ENCODE measurements at regions not wholly inside any gene's neighbourhood (a gene's known extent, or its start where the extent isn't known, plus 50 kb on each side); places are given as distances from the start of the nearest gene placed in this dataset.

DNA sequence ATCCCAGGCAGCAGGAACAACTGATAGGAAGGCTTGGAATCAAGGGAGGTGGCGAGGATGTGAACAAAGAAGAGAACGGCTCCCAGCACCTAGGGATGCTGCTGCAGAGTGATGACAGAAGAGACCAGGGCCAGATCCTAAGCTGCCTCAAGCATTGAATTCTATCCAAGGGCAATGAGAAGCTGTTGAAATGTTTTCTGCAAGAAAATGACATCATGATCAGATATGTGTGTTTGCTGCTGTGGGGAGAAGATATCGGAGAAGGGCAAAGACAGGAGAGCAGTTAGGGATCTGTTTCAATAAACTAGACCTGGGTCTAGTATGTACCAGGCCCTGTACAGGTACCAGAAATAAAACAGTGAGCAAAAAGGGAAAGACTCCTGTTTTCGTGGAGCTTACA, 194.7 kb upstream of the RAB4A start:
- Histone ChIP-seq H3K9me3 (ENCODE audit: low read depth) (peaks cover 2% of the 10 kb centered on the region), H3K27me3 (no peaks in the 10 kb centered on the region), H3K27ac (no peak overlapping the region), H3K4me2 (no peak overlapping the region), H3K36me3 (replicated peaks; ENCODE audit: insufficient read depth, low read depth) (no peaks in the 10 kb centered on the region), H3K4me1 (ENCODE audit: insufficient read depth) (peaks cover 7% of the 10 kb centered on the region), H3K79me2 (no peaks in the 10 kb centered on the region), H3K4me3 (no peak overlapping the region), H2AFZ (no peak overlapping the region), H3K9me2 (replicated peaks; ENCODE audit: insufficient read depth) (no peaks in the 10 kb centered on the region), H4K20me1 (ENCODE audit: insufficient read depth, poor library complexity, severe bottlenecking) (no peaks in the 10 kb centered on the region)
- WGBS (ENCODE audit: low lambda C conversion rate, missing lambda C conversion rate): 84% methylated on average over 4 of the region's 4 CpGs
- no peak for DNase-seq (ENCODE audit: low spot score)
- TF ChIP-seq EZH2 (IDR thresholded peaks at IDR 0.05; ENCODE audit: borderline replicate concordance): no peak

DNA sequence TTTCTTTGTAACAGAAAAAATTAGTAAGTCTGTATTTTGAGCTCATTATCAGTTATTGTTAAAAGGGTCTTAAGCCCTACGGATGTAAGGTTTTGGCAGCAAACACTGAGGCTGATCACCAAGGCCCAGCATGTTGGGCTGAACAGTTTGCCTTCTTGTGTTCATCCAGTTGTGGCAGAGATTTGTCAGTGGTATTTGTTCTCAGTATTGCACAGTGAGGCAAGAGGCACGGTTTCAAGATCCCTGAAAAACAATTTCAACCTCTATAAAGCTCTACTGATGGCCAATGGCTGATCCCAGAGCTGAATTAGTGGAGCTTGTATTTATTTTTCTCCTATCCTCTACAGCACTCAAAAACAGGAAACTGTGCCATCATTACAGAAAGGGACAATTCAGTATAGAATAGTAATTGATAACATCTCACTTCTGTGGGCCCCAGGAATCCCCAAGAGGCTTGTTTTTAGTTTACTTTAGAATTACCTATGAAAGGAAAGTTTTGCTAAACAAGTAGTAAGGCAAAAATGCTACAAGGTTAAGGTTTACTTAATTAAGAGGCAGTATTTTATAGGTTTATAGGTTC, 191.8 kb upstream of the RAB4A start:
- no peak overlapping the region for H3K4me2 ChIP-seq
- H3K9me3 ChIP-seq (ENCODE audit: low read depth): peaks cover 6% of the 10 kb centered on the region
- peaks cover 7% of the 10 kb centered on the region for H3K4me1 ChIP-seq (ENCODE audit: insufficient read depth)
- no peak overlapping the region for H2AFZ ChIP-seq
- H3K27ac ChIP-seq: no peak overlapping the region
- 73% methylated on average over 2 of the region's 2 CpGs for WGBS (ENCODE audit: low lambda C conversion rate, missing lambda C conversion rate)
- TF ChIP-seq EZH2 (IDR thresholded peaks at IDR 0.05; ENCODE audit: borderline replicate concordance): no peak
- H3K27me3 ChIP-seq: no peaks in the 10 kb centered on the region
- no peaks in the 10 kb centered on the region for H3K36me3 ChIP-seq (replicated peaks; ENCODE audit: insufficient read depth, low read depth)
- no peak overlapping the region for H3K4me3 ChIP-seq
- no peaks in the 10 kb centered on the region for H3K9me2 ChIP-seq (replicated peaks; ENCODE audit: insufficient read depth)
- H3K79me2 ChIP-seq: no peaks in the 10 kb centered on the region
- DNase-seq (ENCODE audit: low spot score): no peak
- H4K20me1 ChIP-seq (ENCODE audit: insufficient read depth, poor library complexity, severe bottlenecking): no peaks in the 10 kb centered on the region

DNA sequence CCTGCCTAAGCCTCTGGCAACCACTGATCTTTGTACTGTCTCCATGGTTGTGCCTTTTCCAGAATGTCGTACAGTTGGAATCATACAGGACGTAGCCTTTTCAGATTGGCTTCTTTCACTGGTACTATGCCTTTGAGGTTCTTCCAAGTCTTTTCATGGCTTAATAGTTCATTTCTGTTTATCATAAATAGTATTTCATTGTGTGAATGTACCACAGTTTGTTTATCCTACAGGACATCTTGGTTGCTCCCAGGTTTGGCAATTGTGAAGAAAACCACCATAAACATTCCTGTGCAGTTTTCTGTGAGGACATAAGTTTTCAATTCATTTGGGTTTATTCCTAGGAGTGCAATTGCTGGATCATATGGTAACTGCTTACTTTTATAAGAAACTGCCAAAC, 190.6 kb upstream of the RAB4A start:
- TF ChIP-seq, protein P1, sequence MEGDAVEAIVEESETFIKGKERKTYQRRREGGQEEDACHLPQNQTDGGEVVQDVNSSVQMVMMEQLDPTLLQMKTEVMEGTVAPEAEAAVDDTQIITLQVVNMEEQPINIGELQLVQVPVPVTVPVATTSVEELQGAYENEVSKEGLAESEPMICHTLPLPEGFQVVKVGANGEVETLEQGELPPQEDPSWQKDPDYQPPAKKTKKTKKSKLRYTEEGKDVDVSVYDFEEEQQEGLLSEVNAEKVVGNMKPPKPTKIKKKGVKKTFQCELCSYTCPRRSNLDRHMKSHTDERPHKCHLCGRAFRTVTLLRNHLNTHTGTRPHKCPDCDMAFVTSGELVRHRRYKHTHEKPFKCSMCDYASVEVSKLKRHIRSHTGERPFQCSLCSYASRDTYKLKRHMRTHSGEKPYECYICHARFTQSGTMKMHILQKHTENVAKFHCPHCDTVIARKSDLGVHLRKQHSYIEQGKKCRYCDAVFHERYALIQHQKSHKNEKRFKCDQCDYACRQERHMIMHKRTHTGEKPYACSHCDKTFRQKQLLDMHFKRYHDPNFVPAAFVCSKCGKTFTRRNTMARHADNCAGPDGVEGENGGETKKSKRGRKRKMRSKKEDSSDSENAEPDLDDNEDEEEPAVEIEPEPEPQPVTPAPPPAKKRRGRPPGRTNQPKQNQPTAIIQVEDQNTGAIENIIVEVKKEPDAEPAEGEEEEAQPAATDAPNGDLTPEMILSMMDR (IDR thresholded peaks at IDR 0.05; ENCODE audit: poor library complexity): no peak
- TF ChIP-seq EZH2phosphoT487 (IDR thresholded peaks at IDR 0.05; ENCODE audit: low read depth, severe bottlenecking, unreplicated experiment): no peak
- TF ChIP-seq EZH2 (IDR thresholded peaks at IDR 0.05; ENCODE audit: borderline replicate concordance): no peak
- Histone ChIP-seq H3K27me3 (no peaks in the 10 kb centered on the region), H3K9me3 (ENCODE audit: low read depth) (peaks cover 6% of the 10 kb centered on the region), H3K4me1 (ENCODE audit: insufficient read depth) (peaks cover 7% of the 10 kb centered on the region), H3K9me2 (replicated peaks; ENCODE audit: insufficient read depth) (no peaks in the 10 kb centered on the region), H2AFZ (no peak overlapping the region), H3K4me3 (no peak overlapping the region), H4K20me1 (ENCODE audit: insufficient read depth, poor library complexity, severe bottlenecking) (no peaks in the 10 kb centered on the region), H3K27ac (no peak overlapping the region), H3K79me2 (no peaks in the 10 kb centered on the region), H3K36me3 (replicated peaks; ENCODE audit: insufficient read depth, low read depth) (no peaks in the 10 kb centered on the region), H3K4me2 (no peak overlapping the region)
- no peak for DNase-seq (ENCODE audit: low spot score)
- WGBS (ENCODE audit: low lambda C conversion rate, missing lambda C conversion rate): 61% methylated on average over 2 of the region's 2 CpGs

DNA sequence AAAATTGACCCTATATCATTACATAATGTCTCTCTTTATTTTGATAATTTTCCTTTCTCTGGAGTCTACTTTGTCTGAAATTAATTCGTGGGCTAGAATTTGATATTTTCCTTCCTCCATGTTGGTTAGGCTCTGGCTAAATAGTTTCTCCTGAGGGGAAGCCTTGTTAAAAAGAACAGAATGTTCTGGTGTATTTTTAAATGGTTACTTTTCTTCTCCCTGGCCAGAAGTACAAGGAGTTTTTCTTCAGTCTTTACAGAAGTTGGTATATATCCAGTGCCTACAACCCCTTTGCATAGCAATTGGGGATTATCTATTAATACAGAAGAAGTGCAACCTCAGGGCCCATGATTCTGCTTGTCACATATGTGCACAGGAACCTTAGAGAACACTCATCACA, 185.6 kb upstream of the RAB4A start:
- TF ChIP-seq, protein P1 (IDR thresholded peaks at IDR 0.05; ENCODE audit: poor library complexity): no peak
- TF ChIP-seq EZH2phosphoT487 (IDR thresholded peaks at IDR 0.05; ENCODE audit: low read depth, severe bottlenecking, unreplicated experiment): no peak
- TF ChIP-seq EZH2 (IDR thresholded peaks at IDR 0.05; ENCODE audit: borderline replicate concordance): no peak
- Histone ChIP-seq H3K27ac (no peak overlapping the region), H2AFZ (no peak overlapping the region), H3K4me3 (no peak overlapping the region), H4K20me1 (ENCODE audit: insufficient read depth, poor library complexity, severe bottlenecking) (no peaks in the 10 kb centered on the region), H3K4me2 (no peak overlapping the region), H3K27me3 (no peaks in the 10 kb centered on the region), H3K9me2 (replicated peaks; ENCODE audit: insufficient read depth) (no peaks in the 10 kb centered on the region), H3K36me3 (replicated peaks; ENCODE audit: insufficient read depth, low read depth) (no peaks in the 10 kb centered on the region), H3K79me2 (no peaks in the 10 kb centered on the region), H3K9me3 (ENCODE audit: low read depth) (peaks cover 6% of the 10 kb centered on the region), H3K4me1 (ENCODE audit: insufficient read depth) (no peaks in the 10 kb centered on the region)
- 84% methylated on average over 1 of the region's 1 CpG for WGBS (ENCODE audit: low lambda C conversion rate, missing lambda C conversion rate)
- DNase-seq (ENCODE audit: low spot score): no peak

Data from hepatocyte (in vitro differentiated cells).